GM13977 (cell line): ENCODE measurements at regions not wholly inside any gene's neighbourhood (a gene's known extent, or its start where the extent isn't known, plus 50 kb on each side); places are given as distances from the start of the nearest gene placed in this dataset.

Source experiments
- DNase-seq: peaks from one replicate; pipeline ENCODE4 v3.0.0; 2012; ENCODE audit warnings: low spot score
- in situ Hi-C: fragments of 300-500 bp; cut with MboI; formaldehyde crosslinking; loops from one replicate; pipeline ENCODE4 v1.12.0; 2022; ENCODE audit warnings: low sequenced_read_pairs, low pct_unique_long_range_greater_than_20kb, mixed read lengths, inconsistent platforms; ENCODE audit not compliant: unreplicated experiment
- TF ChIP-seq, protein P1 (sequence below): IDR thresholded peaks from 2 replicates; pipeline ENCODE4 v1.5.1; 2012; ENCODE audit warnings: mild to moderate bottlenecking, control low read depth; ENCODE audit not compliant: insufficient read depth; ENCODE audit errors: extremely low read depth, missing control alignments

DNA sequence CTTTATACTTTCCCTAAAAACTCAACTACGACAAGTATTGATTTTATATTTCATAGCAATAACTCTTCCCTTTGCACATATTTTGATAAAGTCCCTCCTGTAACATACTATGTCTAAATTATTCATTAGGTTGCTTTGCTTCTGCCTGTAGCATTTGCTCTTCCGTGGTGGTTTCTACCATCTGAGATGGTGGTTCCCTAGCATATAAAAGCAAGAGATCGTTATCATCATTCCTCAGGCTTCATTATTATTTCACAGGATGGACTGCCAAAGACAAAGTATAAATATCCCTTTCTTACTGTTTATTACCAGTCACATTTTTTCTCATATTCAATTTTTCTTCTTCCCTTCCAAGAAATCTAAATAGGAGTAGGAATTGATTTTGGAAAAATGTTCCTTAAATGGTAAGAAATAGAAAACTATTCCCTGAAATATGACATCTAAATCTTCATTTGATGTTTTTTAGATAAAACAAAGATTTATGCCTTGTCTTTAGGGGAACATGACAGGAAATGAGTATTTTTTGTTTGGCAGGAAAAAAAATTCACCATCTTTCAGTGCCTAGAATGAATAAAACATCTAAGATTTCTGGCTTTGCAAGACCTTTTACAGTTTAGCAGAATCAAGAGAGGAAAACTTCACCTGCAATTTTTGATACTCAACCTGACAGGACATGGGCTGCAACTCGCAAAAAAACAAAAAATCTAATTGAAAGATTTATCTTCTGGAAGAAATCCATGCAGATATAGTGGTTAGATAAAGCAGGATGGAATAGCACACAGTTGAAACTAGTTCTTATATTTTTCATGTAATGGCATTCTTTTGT is 340.0 kb downstream of the SPRY2 start:
- no peak for DNase-seq
- in situ Hi-C loops, result no loop called here

GRCh38 chr13:79999601-80000000 is 341.3 kb downstream of the SPRY2 start:
- no peak for DNase-seq
- in situ Hi-C loops, result no loop called here
- TF ChIP-seq, protein P1, sequence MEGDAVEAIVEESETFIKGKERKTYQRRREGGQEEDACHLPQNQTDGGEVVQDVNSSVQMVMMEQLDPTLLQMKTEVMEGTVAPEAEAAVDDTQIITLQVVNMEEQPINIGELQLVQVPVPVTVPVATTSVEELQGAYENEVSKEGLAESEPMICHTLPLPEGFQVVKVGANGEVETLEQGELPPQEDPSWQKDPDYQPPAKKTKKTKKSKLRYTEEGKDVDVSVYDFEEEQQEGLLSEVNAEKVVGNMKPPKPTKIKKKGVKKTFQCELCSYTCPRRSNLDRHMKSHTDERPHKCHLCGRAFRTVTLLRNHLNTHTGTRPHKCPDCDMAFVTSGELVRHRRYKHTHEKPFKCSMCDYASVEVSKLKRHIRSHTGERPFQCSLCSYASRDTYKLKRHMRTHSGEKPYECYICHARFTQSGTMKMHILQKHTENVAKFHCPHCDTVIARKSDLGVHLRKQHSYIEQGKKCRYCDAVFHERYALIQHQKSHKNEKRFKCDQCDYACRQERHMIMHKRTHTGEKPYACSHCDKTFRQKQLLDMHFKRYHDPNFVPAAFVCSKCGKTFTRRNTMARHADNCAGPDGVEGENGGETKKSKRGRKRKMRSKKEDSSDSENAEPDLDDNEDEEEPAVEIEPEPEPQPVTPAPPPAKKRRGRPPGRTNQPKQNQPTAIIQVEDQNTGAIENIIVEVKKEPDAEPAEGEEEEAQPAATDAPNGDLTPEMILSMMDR, result no peak

More for the DNA sequence above, 340.0 kb downstream of the SPRY2 start:
- TF ChIP-seq, protein P1, result no peak

GRCh38 chr13:79998381-79998880 is 342.5 kb downstream of the SPRY2 start:
- TF ChIP-seq, protein P1, result no peak

GRCh38 chr13:79997244-79997643 is 343.7 kb downstream of the SPRY2 start:
- TF ChIP-seq, protein P1, result no peak
- in situ Hi-C loops, result no loop called here
- no peak for DNase-seq

More at GRCh38 chr13:79998381-79998880, 342.5 kb downstream of the SPRY2 start:
- no peak for DNase-seq
- in situ Hi-C loops, result no loop called here

- in situ Hi-C loops, result no loop called here
- no peak for DNase-seq
- TF ChIP-seq, protein P1, result no peak
Measured at GRCh38 chr13:79995334-79995733, 345.6 kb downstream of the SPRY2 start.

GRCh38 chr13:79992111-79992510 is 348.8 kb downstream of the SPRY2 start:
- TF ChIP-seq, protein P1, result no peak
- no peak for DNase-seq
- in situ Hi-C loops, result no loop called here
